Activated naive CD4-positive, alpha-beta T cell treated with anti-CD3 and anti-CD28 coated beads, Interleukin-2, amount 10 ng/mL, durations not matched to agents 7 days and 5 days (primary cell): ENCODE measurements at regions not wholly inside any gene's neighbourhood (a gene's known extent, or its start where the extent isn't known, plus 50 kb on each side); places are given as distances from the start of the nearest gene placed in this dataset.

ENCODE experiments used
- CTCF ChIA-PET: fragments of 350-600 bp; sonication (Branson Sonifier 250); formaldehyde crosslinking; loops from one replicate; lab custom pipeline; 2021; ENCODE audit warnings: antibody characterized with exemption; lab: Charles Lee
- DNase-seq: peaks from one replicate; pipeline ENCODE4 v3.0.0-alpha.2; 2020
- H3K27ac Mint-ChIP-seq: one replicate; pipeline ENCODE4 v1.8.0; 2021; ENCODE audit warnings: mild to moderate bottlenecking, moderate library complexity, mixed read lengths
- H3K27me3 Mint-ChIP-seq: one replicate; pipeline ENCODE4 v1.8.0; 2021; ENCODE audit warnings: mild to moderate bottlenecking, mixed read lengths
- H3K36me3 Mint-ChIP-seq: one replicate; pipeline ENCODE4 v1.8.0; 2021; ENCODE audit warnings: mixed read lengths
- H3K4me1 Mint-ChIP-seq: one replicate; pipeline ENCODE4 v1.8.0; 2021; ENCODE audit warnings: mixed read lengths
- H3K4me3 Mint-ChIP-seq: one replicate; pipeline ENCODE4 v1.8.0; 2021; ENCODE audit warnings: mild to moderate bottlenecking, moderate library complexity, mixed read lengths
- H3K9me3 Mint-ChIP-seq: one replicate; pipeline ENCODE4 v1.8.0; 2021; ENCODE audit warnings: mixed read lengths

GRCh38 chr7:42493436-42494198 lies 256.6 kb upstream of the GLI3 start:
- Mint-ChIP-seq H3K27ac (no peak overlapping the region), H3K4me3 (no peak overlapping the region), H3K4me1 (no peaks in the 10 kb centered on the region), H3K27me3 (peaks cover 15% of the 10 kb centered on the region), H3K36me3 (no peaks in the 10 kb centered on the region), H3K9me3 (no peaks in the 10 kb centered on the region)
- DNase-seq = no peak
- CTCF ChIA-PET = no interaction called here

GRCh38 chr7:42492920-42493319 lies 255.9 kb upstream of the GLI3 start:
- no peak overlapping the region for H3K27ac Mint-ChIP-seq
- H3K27me3 Mint-ChIP-seq = peaks cover 15% of the 10 kb centered on the region
- DNase-seq = no peak
- H3K36me3 Mint-ChIP-seq = no peaks in the 10 kb centered on the region
- no peak overlapping the region for H3K4me3 Mint-ChIP-seq
- CTCF ChIA-PET = no interaction called here
- H3K9me3 Mint-ChIP-seq = no peaks in the 10 kb centered on the region
- no peaks in the 10 kb centered on the region for H3K4me1 Mint-ChIP-seq

DNA sequence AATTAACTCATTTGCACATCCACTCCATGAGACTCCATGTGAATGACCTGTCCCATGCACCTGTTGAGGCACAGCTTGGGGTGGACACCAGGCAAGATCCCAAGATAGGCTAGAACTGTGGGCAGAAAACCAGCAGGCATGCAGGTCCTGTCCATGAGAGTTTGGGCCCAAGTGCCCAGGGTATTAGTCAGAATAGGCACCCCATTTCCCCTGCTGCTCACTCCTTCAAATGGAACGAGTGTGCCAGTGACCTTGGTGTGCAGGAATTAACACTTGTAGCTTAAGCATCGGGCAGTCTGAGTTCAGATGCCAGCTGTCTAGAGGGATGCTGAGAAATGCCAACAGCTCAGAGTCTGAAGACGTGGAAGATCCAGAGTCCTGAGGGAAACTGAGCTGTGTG lies 254.1 kb upstream of the GLI3 start:
- Mint-ChIP-seq H3K9me3 (no peaks in the 10 kb centered on the region), H3K27ac (no peak overlapping the region), H3K4me1 (no peaks in the 10 kb centered on the region), H3K36me3 (no peaks in the 10 kb centered on the region), H3K4me3 (no peak overlapping the region), H3K27me3 (peaks cover 15% of the 10 kb centered on the region)
- no peak for DNase-seq
- CTCF ChIA-PET = no interaction called here

GRCh38 chr7:42489299-42489698 lies 252.3 kb upstream of the GLI3 start:
- Mint-ChIP-seq H3K27ac (no peak overlapping the region), H3K36me3 (no peaks in the 10 kb centered on the region), H3K27me3 (peaks cover 15% of the 10 kb centered on the region), H3K4me1 (no peaks in the 10 kb centered on the region), H3K9me3 (no peaks in the 10 kb centered on the region), H3K4me3 (no peak overlapping the region)
- CTCF ChIA-PET = no interaction called here
- no peak for DNase-seq

GRCh38 chr7:42485301-42485766 lies 248.3 kb upstream of the GLI3 start:
- no peaks in the 10 kb centered on the region for H3K27me3 Mint-ChIP-seq
- CTCF ChIA-PET = no interaction called here
- no peaks in the 10 kb centered on the region for H3K9me3 Mint-ChIP-seq
- no peaks in the 10 kb centered on the region for H3K4me1 Mint-ChIP-seq
- no peak overlapping the region for H3K27ac Mint-ChIP-seq
- no peak overlapping the region for H3K4me3 Mint-ChIP-seq
- no peak for DNase-seq
- no peaks in the 10 kb centered on the region for H3K36me3 Mint-ChIP-seq

GRCh38 chr7:42483886-42484285 lies 246.9 kb upstream of the GLI3 start:
- Mint-ChIP-seq H3K27ac (no peak overlapping the region), H3K27me3 (no peaks in the 10 kb centered on the region), H3K36me3 (no peaks in the 10 kb centered on the region), H3K4me1 (no peaks in the 10 kb centered on the region), H3K9me3 (no peaks in the 10 kb centered on the region), H3K4me3 (no peak overlapping the region)
- DNase-seq = no peak
- CTCF ChIA-PET = no interaction called here

DNA sequence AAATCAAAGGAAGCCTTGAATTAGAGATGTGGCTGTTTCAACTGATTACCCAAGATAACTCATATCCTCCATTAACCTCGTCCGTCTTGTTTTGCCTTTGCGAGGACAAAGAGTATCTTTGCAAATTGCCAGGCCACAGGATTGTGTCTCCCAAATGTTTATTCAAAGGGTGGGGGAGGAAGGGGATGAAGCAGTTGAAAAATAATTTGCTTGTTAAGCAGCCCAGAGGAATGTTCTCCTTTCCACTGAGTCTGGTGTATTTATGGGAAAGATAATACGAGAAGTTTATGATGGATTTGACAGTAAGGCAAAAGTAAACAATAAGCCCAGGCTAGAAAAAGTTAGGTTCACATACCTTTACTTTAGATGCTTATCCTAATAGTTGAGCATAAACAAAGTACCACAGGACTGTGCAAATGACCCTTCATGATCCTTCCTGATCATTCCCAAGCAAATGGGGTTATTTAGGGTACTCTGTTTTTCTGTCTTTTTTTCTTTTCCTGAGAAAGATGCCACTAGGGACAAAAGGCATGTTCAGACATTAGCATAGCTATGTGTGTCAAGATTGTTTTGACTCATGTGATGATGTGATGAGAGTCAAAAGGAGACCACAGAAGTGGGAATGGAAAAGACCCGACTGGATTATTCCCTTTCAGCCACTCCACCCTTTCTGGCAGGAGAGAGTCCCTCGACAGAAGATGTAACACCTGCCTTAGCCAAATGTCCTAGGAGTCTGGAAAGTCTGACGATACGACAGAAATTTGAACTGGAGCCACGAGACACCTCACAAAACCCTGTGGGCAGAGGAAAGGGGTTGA lies 243.0 kb upstream of the GLI3 start:
- H3K27ac Mint-ChIP-seq = no peak overlapping the region
- H3K36me3 Mint-ChIP-seq = no peaks in the 10 kb centered on the region
- CTCF ChIA-PET = no interaction called here
- no peaks in the 10 kb centered on the region for H3K4me1 Mint-ChIP-seq
- no peak for DNase-seq
- no peak overlapping the region for H3K4me3 Mint-ChIP-seq
- H3K9me3 Mint-ChIP-seq = peaks cover 2% of the 10 kb centered on the region
- H3K27me3 Mint-ChIP-seq = no peaks in the 10 kb centered on the region

GRCh38 chr7:42479452-42479815 lies 242.4 kb upstream of the GLI3 start:
- no peak for DNase-seq
- H3K4me3 Mint-ChIP-seq = no peak overlapping the region
- no peaks in the 10 kb centered on the region for H3K4me1 Mint-ChIP-seq
- no peaks in the 10 kb centered on the region for H3K27me3 Mint-ChIP-seq
- H3K36me3 Mint-ChIP-seq = no peaks in the 10 kb centered on the region
- H3K9me3 Mint-ChIP-seq = peaks cover 4% of the 10 kb centered on the region
- H3K27ac Mint-ChIP-seq = no peak overlapping the region
- CTCF ChIA-PET = no interaction called here

DNA sequence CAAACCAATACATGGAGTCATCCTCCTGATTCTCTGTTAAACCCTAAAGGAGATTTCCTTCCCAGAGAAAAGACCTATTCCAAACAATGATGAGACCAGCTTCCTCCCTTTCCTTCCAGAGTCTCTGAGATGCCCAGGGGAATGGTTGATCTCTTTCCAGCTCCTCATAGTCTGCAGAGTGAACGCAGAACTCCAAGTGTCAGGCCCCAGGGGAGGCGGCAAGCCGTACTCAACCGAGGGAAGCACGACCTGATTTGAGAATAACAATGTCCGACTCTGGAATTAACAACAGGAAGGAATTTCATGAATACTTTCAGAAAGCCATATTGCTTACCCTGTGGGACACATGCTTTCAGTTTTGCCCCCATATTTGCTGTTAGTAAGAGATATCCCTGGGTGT lies 241.7 kb upstream of the GLI3 start:
- Mint-ChIP-seq H3K36me3 (no peaks in the 10 kb centered on the region), H3K9me3 (peaks cover 4% of the 10 kb centered on the region), H3K4me1 (no peaks in the 10 kb centered on the region), H3K27me3 (no peaks in the 10 kb centered on the region), H3K4me3 (no peak overlapping the region), H3K27ac (no peak overlapping the region)
- CTCF ChIA-PET = no interaction called here
- DNase-seq = no peak

- no peaks in the 10 kb centered on the region for H3K4me1 Mint-ChIP-seq
- CTCF ChIA-PET = no interaction called here
- no peaks in the 10 kb centered on the region for H3K36me3 Mint-ChIP-seq
Measured at GRCh38 chr7:42476255-42476654, 239.2 kb upstream of the GLI3 start.

DNA sequence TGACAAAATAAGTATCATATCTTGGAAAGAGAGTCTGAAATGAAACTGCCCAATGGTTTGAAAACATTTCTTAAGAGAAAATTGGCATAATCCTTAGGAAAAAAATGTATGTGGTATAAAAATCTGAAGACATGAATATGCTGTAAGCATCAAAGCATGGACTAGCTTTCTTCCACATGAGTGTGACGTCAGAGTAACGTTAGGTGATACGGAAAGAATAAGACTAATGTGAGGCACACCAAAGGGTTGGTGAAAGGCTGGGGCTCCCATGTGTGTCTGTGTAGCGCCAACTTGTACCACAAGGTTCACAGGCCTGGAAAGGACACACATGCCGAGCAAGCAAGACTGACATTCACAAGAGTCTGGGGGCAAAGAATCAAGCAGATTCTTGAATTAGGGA lies 238.1 kb upstream of the GLI3 start:
- H3K4me1 Mint-ChIP-seq = no peaks in the 10 kb centered on the region
- CTCF ChIA-PET = no interaction called here
- no peak overlapping the region for H3K27ac Mint-ChIP-seq
- DNase-seq = no peak
- peaks cover 4% of the 10 kb centered on the region for H3K9me3 Mint-ChIP-seq
- no peaks in the 10 kb centered on the region for H3K36me3 Mint-ChIP-seq
- H3K27me3 Mint-ChIP-seq = no peaks in the 10 kb centered on the region
- H3K4me3 Mint-ChIP-seq = no peak overlapping the region

More at GRCh38 chr7:42476255-42476654, 239.2 kb upstream of the GLI3 start:
- no peak for DNase-seq
- Mint-ChIP-seq H3K27me3 (no peaks in the 10 kb centered on the region), H3K9me3 (peaks cover 4% of the 10 kb centered on the region), H3K27ac (no peak overlapping the region), H3K4me3 (no peak overlapping the region)

DNA sequence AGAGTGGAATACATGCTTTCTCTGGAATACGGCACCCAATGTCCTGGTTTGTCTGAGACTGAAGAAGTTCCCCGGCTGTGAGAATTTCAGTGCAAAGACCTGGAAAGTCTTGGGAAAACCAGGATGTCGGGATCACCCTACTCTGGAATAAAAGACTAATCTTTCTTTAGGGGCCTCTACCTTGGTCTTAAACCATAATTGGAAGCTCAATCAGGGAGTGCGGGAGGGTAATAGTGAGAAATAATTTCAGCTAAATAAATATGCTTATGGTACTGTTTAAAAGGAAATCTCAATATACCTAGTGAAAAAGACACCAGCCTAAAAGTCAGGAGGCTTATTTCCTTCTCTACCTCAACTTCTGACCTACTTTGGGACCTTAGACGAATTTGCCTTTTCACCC lies 236.1 kb upstream of the GLI3 start:
- no peaks in the 10 kb centered on the region for H3K36me3 Mint-ChIP-seq
- no peaks in the 10 kb centered on the region for H3K27me3 Mint-ChIP-seq
- no peak for DNase-seq
- peaks cover 7% of the 10 kb centered on the region for H3K9me3 Mint-ChIP-seq
- no peaks in the 10 kb centered on the region for H3K4me1 Mint-ChIP-seq
- CTCF ChIA-PET = no interaction called here
- H3K27ac Mint-ChIP-seq = no peak overlapping the region
- H3K4me3 Mint-ChIP-seq = no peak overlapping the region

DNA sequence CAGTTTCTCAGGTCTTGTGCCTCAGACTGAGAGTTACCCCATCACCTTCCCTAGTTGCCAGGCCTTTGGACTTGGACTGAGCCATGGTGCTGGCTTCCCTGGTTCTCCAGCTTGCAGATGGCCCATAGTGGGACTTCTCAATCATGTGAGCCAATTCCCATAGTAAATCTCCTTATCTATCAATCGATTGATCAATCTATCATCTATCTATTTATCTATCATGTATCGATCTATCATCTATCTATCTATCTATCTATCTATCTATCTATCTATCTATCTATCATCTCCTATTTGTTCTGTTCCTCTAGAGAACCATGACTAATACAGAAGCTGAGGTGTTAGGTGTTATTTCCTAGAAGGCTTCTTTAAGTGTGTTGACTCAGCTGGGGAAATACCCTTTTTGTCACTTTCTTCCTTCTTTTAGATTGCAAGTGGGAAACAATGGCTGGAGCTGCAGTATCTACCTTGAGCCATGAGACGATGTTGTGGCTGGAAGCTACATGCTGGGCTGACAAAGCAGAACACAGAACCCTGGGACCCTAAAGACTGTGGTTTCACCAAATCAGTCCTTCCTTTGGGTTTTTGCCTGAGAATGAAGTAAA lies 234.7 kb upstream of the GLI3 start:
- H3K36me3 Mint-ChIP-seq = no peaks in the 10 kb centered on the region
- H3K4me1 Mint-ChIP-seq = no peaks in the 10 kb centered on the region
- H3K27me3 Mint-ChIP-seq = no peaks in the 10 kb centered on the region
- CTCF ChIA-PET = no interaction called here
- H3K9me3 Mint-ChIP-seq = peaks cover 8% of the 10 kb centered on the region
- no peak for DNase-seq
- H3K27ac Mint-ChIP-seq = no peak overlapping the region
- H3K4me3 Mint-ChIP-seq = no peak overlapping the region

- Mint-ChIP-seq H3K27me3 (no peaks in the 10 kb centered on the region), H3K4me3 (no peak overlapping the region), H3K9me3 (peaks cover 7% of the 10 kb centered on the region), H3K4me1 (no peaks in the 10 kb centered on the region), H3K36me3 (no peaks in the 10 kb centered on the region), H3K27ac (no peak overlapping the region)
- no peak for DNase-seq
- CTCF ChIA-PET = no interaction called here
Measured at GRCh38 chr7:42469341-42469740, 232.3 kb upstream of the GLI3 start.

DNA sequence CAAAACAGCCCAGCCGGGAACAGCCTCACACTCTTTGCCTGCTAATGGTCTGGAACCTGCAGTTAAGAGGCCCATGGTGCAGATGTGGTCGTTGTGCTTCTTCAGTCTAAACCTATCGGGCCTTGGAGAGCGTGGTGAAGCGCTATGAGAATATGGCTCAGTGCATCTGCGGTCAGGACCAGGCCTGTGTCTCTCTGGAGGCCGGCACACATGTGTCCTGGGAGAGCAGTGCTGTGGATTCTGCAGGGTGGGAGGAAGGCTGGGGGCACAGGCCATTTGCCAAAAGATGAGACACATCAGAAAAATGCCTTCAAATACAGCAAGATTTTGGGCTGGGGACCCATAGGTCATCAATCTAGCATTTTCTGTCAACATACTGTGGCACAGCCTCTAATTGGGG lies 231.5 kb upstream of the GLI3 start:
- Mint-ChIP-seq H3K27ac (no peak overlapping the region), H3K27me3 (no peaks in the 10 kb centered on the region), H3K4me3 (no peak overlapping the region), H3K36me3 (no peaks in the 10 kb centered on the region), H3K4me1 (no peaks in the 10 kb centered on the region), H3K9me3 (peaks cover 7% of the 10 kb centered on the region)
- CTCF ChIA-PET = no interaction called here
- DNase-seq = no peak
